ENCODE measurements at regions not wholly inside any gene's neighbourhood (a gene's known extent, or its start where the extent isn't known, plus 50 kb on each side); places are given as distances from the start of the nearest gene placed in this dataset.

- peaks cover 0 to 9% (median 0%) of the 10 kb centered on the region in 4 donors for H3K27me3 ChIP-seq (ENCODE audit: control insufficient read depth in 4 of 4, insufficient read depth in 4 of 4, low read length in 3 of 4)
- no peak overlapping the region for H3K27ac ChIP-seq (ENCODE audit: low read depth in 1 of 2, low read length in 2 of 2)
- H3K4me3 ChIP-seq (ENCODE audit: low read depth in 1 of 3, low read length in 3 of 3): no peak overlapping the region
- 96% methylated on average over 1 of the region's 1 CpG for WGBS
- TF ChIP-seq REST (IDR thresholded peaks at IDR 0.05) (no peak), EGR1 (IDR thresholded peaks at IDR 0.05; ENCODE audit: low read depth in 2 of 2) (no peak), HNF4A (conservative IDR thresholded peaks at IDR 0.05) (no peak), JUND (IDR thresholded peaks at IDR 0.05) (no peak), GABPA (IDR thresholded peaks at IDR 0.05 in 1 of 2, conservative IDR thresholded peaks at IDR 0.05 in 1 of 2) (no peak), ZBTB33 (IDR thresholded peaks at IDR 0.05) (no peak), RXRA (IDR thresholded peaks at IDR 0.05) (no peak), YY1 (IDR thresholded peaks at IDR 0.05) (no peak), ATF3 (IDR thresholded peaks at IDR 0.05) (no peak), TAF1 (conservative IDR thresholded peaks at IDR 0.05) (no peak), MAX (IDR thresholded peaks at IDR 0.05) (no peak), FOXA2 (IDR thresholded peaks at IDR 0.05) (no peak), FOXA1 (IDR thresholded peaks at IDR 0.05) (no peak), CTCF (IDR thresholded peaks at IDR 0.05; ENCODE audit: low read depth, low read length, missing input control) (no peak), RAD21 (IDR thresholded peaks at IDR 0.05) (no peak), NR2F2 (IDR thresholded peaks at IDR 0.05) (no peak), SP1 (IDR thresholded peaks at IDR 0.05) (no peak), HNF4G (IDR thresholded peaks at IDR 0.05) (no peak)
- H3K36me3 ChIP-seq (ENCODE audit: control insufficient read depth in 4 of 4, insufficient read depth in 3 of 4, low read depth in 1 of 4, low read length in 3 of 4): no peaks in the 10 kb centered on the region
- no peak overlapping the region for H3K9ac ChIP-seq (ENCODE audit: low read depth in 1 of 2, low read length in 2 of 2)
- peaks cover 0 to 2% (median 0%) of the 10 kb centered on the region in 4 donors for H3K9me3 ChIP-seq (ENCODE audit: control insufficient read depth in 4 of 4, low read length in 3 of 4)
- DNase-seq (ENCODE audit: low spot score): no peak
- no peaks in the 10 kb centered on the region for H3K4me1 ChIP-seq (ENCODE audit: control insufficient read depth in 4 of 4, insufficient read depth in 4 of 4, low read length in 3 of 4)
Observed at GRCh38 chr4:119804404-119804803, 175.8 kb upstream of the PDE5A start.
